ENCODE measurements at regions not wholly inside any gene's neighbourhood (a gene's known extent, or its start where the extent isn't known, plus 50 kb on each side); places are given as distances from the start of the nearest gene placed in this dataset.

DNA sequence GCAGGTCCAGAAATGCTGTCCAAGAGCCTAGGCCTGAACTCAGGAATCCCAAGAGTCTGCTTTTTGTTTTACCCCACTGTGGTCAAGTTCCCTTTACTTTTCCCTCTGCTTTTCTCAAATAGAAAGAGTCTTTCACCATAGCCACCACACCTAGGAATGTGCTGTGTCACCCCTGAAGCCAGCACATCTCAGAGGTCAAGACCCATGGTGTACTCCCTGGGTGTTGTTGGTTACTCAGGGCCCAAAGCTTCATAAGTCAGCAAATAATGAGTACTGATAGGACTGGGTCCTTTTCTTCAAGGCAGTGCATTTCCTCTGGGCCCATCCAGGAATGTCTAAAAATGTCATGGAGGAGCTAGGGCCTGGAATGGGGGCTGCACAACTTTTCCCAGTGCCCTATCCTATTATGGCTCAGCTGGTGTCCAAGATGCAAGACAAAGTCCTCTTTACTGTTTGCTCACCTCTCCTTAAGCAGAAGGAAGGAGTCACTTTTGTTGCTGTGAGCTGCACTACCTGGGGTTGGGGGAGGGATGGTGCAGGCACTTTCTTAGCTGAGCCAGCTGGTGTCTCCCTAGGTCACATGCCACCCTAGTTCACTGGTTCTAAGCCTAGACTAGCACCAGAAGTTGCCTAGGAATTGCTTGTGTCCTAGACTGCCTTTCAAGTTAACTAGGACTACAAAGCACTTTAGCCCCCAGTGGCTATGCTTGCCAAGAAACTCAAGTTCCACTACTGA, 62.4 kb upstream of the RXFP1 start:
- CTCF ChIA-PET, result interaction anchor here (1.4 kb wide), 1 partner anchor 17 kb away, joined by 3 read pairs; no protein-coding TSS in a partner anchor

More for the DNA sequence above, 62.4 kb upstream of the RXFP1 start:
- POLR2A ChIA-PET, result no interaction called here
- Histone ChIP-seq H3K4me3 (replicated peaks in 1 of 3; ENCODE audit: insufficient read depth in 1 of 3, low read depth in 1 of 3, low read length in 3 of 3) (no peak overlapping the region), H3K9me1 (replicated peaks; ENCODE audit: control insufficient read depth, extremely low read depth, insufficient read depth, low read length) (no peaks in the 10 kb centered on the region), H3K4me1 (ENCODE audit: control insufficient read depth, extremely low read depth, insufficient read depth, low read length) (no peaks in the 10 kb centered on the region), H3K4me2 (ENCODE audit: insufficient read depth, low read length) (no peak overlapping the region), H3K9me3 (replicated peaks; ENCODE audit: control insufficient read depth, insufficient read depth, low read length) (no peaks in the 10 kb centered on the region), H2AFZ (ENCODE audit: low read depth, low read length) (no peak overlapping the region), H4K20me1 (replicated peaks; ENCODE audit: control insufficient read depth, extremely low read depth, insufficient read depth, low read length) (no peaks in the 10 kb centered on the region), H3K36me3 (ENCODE audit: control insufficient read depth in 2 of 2, extremely low read depth in 1 of 2, insufficient read depth in 2 of 2, low read length in 2 of 2) (no peaks in the 10 kb centered on the region), H3K79me2 (ENCODE audit: control insufficient read depth, insufficient read depth, low read length) (no peaks in the 10 kb centered on the region), H3K27ac (ENCODE audit: insufficient read depth, low read depth, low read length) (no peak overlapping the region), H3K27me3 (ENCODE audit: control insufficient read depth in 2 of 2, insufficient read depth in 2 of 2, low read length in 2 of 2) (no peaks in the 10 kb centered on the region), H3K9ac (replicated peaks; ENCODE audit: extremely low read depth, insufficient read depth, low read length) (no peak overlapping the region)
- FAIRE-seq (no peak), DNase-seq (ENCODE audit: low read depth, low spot score) (no peak)
- TF ChIP-seq POLR2A (IDR thresholded peaks at IDR 0.05; ENCODE audit: low read depth, low read length) (no peak), EZH2 (IDR thresholded peaks at IDR 0.05; ENCODE audit: borderline replicate concordance, low read depth, low read length, severe bottlenecking) (no peak), MYC (IDR thresholded peaks at IDR 0.05; ENCODE audit: low read depth, low read length) (no peak), GATA2 (IDR thresholded peaks at IDR 0.05; ENCODE audit: insufficient read depth, insufficient read length, low read depth, low read length) (no peak), FOS (IDR thresholded peaks at IDR 0.05; ENCODE audit: borderline replicate concordance, insufficient read depth, low read length) (no peak), JUN (IDR thresholded peaks at IDR 0.05; ENCODE audit: borderline replicate concordance, insufficient read depth, insufficient read length, low read depth) (no peak)
- TF ChIP-seq, protein P1, sequence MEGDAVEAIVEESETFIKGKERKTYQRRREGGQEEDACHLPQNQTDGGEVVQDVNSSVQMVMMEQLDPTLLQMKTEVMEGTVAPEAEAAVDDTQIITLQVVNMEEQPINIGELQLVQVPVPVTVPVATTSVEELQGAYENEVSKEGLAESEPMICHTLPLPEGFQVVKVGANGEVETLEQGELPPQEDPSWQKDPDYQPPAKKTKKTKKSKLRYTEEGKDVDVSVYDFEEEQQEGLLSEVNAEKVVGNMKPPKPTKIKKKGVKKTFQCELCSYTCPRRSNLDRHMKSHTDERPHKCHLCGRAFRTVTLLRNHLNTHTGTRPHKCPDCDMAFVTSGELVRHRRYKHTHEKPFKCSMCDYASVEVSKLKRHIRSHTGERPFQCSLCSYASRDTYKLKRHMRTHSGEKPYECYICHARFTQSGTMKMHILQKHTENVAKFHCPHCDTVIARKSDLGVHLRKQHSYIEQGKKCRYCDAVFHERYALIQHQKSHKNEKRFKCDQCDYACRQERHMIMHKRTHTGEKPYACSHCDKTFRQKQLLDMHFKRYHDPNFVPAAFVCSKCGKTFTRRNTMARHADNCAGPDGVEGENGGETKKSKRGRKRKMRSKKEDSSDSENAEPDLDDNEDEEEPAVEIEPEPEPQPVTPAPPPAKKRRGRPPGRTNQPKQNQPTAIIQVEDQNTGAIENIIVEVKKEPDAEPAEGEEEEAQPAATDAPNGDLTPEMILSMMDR (IDR thresholded peaks at IDR 0.05; ENCODE audit: extremely low read depth in 1 of 2, insufficient read depth in 1 of 2, low read depth in 1 of 2, low read length in 2 of 2), result no peak
- TF ChIP-seq, protein P2, sequence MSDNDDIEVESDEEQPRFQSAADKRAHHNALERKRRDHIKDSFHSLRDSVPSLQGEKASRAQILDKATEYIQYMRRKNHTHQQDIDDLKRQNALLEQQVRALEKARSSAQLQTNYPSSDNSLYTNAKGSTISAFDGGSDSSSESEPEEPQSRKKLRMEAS (IDR thresholded peaks at IDR 0.05; ENCODE audit: insufficient read depth, insufficient read length), result no peak
- intact Hi-C loops (cut with micrococcal nuclease) (no loop called here), dilution Hi-C loops (cut with MboI; ENCODE audit: extremely low pct_ligation_motif_present, low sequenced_read_pairs) (no loop called here)
- BruUV-seq (replicated peaks), result no TSS peak
